ENCODE measurements at regions not wholly inside any gene's neighbourhood (a gene's known extent, or its start where the extent isn't known, plus 50 kb on each side); places are given as distances from the start of the nearest gene placed in this dataset.
"Not testable (repeated sequence)": the region's sequence is repeated elsewhere in the genome, so short reads cannot be mapped to it uniquely, and the experiment has no call there.

DNA sequence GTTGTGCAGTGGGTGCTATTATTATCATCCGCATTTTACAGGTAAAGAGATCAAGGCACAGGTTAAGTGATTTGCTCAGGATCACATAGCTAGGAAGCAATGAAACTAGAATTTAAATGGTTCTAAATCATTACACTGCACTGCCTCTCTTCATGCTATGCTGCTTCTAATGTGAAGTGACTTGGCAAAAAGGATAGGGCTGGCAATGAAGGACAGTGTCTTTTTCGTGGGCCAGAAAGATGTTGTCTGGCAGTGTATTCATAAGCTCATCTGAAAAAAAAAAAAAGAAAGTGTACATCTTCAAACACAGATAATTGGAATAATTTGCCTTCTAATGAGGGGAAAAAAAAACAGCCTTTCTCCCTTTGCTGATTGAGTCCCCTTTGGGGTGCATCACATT is 132.2 kb upstream of the FUNDC1 start:
- peak; percentile 6 for DNase-seq

DNA sequence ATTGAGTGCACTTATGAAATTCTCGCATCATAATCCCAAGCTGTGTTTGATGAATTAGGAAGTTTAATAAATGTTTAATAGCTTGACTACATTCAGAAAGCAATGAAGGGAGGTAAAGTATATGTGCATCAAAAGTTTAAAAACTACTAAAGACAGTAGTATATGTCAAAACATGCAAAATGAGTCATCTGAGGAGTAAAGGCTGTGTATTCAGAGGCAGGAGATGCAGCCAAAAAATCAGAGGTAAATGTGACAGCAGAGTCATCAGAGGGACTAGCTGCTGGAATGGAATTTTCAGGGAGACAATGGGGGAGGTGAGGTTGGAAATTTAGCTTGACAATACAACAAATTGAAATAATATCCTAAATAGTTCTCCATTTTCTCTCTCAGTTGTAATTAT is 127.0 kb upstream of the FUNDC1 start:
- DNase-seq = no peak

DNA sequence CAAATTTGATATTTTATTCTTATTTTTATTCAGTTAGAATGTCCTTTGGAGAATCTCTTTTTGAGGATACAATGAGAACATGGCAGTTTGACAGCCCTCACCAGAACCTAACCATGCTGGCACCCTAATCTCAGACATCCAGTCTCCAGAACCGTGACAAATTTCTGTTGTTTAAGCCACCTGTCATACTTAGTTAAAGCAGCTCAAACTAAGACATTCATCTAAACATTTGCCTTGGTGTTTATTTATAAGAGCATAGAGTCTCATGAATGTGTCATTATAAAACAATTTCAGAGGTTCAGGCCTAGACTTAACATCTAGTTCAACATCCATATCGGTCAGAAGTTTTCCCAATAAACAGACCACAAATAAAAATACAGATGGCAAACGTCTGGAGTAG is 125.1 kb upstream of the FUNDC1 start:
- DNase-seq = no peak

- not testable (repeated sequence) for DNase-seq
Observed at GRCh38 chrX:44657718-44658246, 115.1 kb upstream of the FUNDC1 start.

DNA sequence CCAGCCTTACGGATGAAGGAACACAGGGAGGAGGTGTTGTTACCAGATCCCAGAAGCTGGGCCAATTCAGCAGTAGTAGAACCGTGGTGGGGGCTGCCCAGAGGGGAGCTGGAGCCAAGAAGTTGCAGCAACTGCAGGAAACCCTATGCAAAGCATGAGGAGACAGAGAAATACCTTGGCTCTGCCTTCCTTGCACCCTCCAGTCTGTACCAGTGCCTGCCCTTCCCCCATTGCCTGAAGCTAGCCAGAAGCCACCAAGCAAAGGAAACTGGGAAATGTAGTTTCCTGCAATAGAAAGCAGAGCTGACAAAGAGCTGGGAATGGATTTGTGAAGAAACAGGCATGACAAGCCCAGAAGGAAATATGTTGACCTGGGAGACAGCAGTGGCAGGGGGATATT is 108.7 kb upstream of the FUNDC1 start:
- DNase-seq = no peak

DNA sequence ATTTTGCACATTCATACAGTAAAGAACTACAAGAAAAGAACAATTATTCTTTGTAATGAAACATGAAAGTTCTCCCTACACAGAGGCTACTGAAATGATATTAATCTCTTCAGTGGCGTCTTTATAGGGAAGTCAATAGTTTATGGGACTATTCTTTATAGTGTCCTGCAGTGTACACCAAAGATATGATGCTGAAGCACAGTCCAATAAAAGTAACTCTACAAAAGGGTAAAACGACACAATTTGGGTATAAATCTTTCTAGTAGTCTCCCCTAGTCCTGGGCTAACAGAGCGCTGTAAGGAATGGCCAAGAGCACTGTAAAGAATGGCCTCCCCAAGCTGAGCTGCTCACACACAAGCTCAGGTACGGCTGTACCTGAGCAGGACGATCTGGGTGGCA is 101.1 kb upstream of the FUNDC1 start:
- DNase-seq = no peak

DNA sequence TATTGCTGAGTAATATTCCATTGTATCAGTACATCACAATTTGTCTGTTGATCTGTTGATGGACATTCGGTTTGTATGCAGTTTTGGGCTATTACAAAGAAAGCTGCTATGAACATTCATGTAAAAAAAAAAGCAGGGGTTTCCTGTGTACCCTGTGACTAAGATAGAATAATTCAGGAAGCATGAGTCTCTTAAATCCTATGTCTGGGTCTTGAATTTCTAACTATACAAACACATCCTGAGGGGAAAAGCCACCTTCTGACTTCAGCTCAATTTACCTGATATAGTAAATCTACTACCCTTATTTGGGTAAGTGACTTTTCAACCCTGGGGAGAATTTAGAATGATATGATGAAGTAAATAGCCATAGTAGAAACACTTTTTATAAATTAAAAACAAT is 94.6 kb upstream of the FUNDC1 start:
- no peak for DNase-seq

DNA sequence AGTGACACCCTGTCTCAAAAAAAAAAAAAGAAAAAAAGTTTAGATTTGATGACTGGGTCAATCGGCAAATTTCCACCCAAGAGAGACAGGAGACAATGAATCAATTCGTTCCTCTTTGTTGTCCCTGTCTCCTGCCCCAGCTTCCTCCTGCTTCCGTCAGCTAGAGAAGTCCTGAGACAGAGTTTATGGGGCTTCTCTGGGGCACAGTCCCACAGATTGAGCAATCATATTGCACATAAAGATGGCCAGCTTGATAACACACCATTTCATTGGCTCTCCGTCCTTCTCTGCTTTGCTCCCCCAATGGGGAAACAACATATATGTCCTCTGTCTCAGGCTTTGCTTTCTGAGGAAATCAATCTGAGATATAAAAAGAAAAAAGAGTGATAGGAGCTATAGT is 78.4 kb upstream of the FUNDC1 start:
- no peak for DNase-seq

GRCh38 chrX:44619039-44619438 is 76.4 kb upstream of the FUNDC1 start:
- no peak for DNase-seq

GRCh38 chrX:44596277-44596676 is 53.6 kb upstream of the FUNDC1 start:
- no peak for DNase-seq
